Muscle layer of duodenum (tissue), 2 donors: ENCODE measurements at regions not wholly inside any gene's neighbourhood (a gene's known extent, or its start where the extent isn't known, plus 50 kb on each side); places are given as distances from the start of the nearest gene placed in this dataset.

Experiments
- H3K27ac ChIP-seq: one replicate; pipeline ENCODE4 v1.7.0; 2013; ENCODE audit warnings: mild to moderate bottlenecking, low read length
- H3K27me3 ChIP-seq: one replicate; pipeline ENCODE4 v1.7.0; 2013; ENCODE audit warnings: low read depth, mild to moderate bottlenecking, control low read depth, low read length
- H3K36me3 ChIP-seq, 2 donors: one replicate each; pipeline ENCODE4 v1.7.0; 2013; ENCODE audit warnings: low read length in 2 of 2, control low read depth in 1 of 2, mild to moderate bottlenecking in 1 of 2; ENCODE audit not compliant: insufficient read depth in 2 of 2, control insufficient read depth in 1 of 2
- H3K4me1 ChIP-seq, 2 donors: one replicate each; pipeline ENCODE4 v1.7.0; 2013; ENCODE audit warnings: low read length in 2 of 2, mild to moderate bottlenecking in 2 of 2, control low read depth in 1 of 2, moderate library complexity in 1 of 2; ENCODE audit not compliant: insufficient read depth in 2 of 2, control insufficient read depth in 1 of 2
- H3K4me3 ChIP-seq, 2 donors: one replicate each; pipeline ENCODE4 v1.7.0; 2013; ENCODE audit warnings: low read length in 2 of 2, low read depth in 1 of 2, mild to moderate bottlenecking in 1 of 2
- H3K9me3 ChIP-seq, 2 donors: one replicate each; pipeline ENCODE4 v1.7.0; 2013; ENCODE audit warnings: low read length in 2 of 2, control low read depth in 1 of 2, mild to moderate bottlenecking in 1 of 2; ENCODE audit not compliant: control insufficient read depth in 1 of 2
- donor health status: healthy.

- no peak overlapping the region for H3K4me3 ChIP-seq
- no peaks in the 10 kb centered on the region for H3K36me3 ChIP-seq
- H3K27ac ChIP-seq, result no peak overlapping the region
- peaks cover 0 to 2% of the 10 kb centered on the region in 2 donors for H3K9me3 ChIP-seq
- H3K4me1 ChIP-seq, result no peaks in the 10 kb centered on the region
- H3K27me3 ChIP-seq, result no peaks in the 10 kb centered on the region
These were observed 161.3 kb upstream of the REG3G start for GRCh38 chr2:78864205-78864604.

- no peaks in the 10 kb centered on the region for H3K27me3 ChIP-seq
These were observed 159.8 kb upstream of the REG3G start for GRCh38 chr2:78865667-78866066.

GRCh38 chr2:78870343-78870967, 155.0 kb upstream of the REG3G start:
- Histone ChIP-seq H3K27me3 (no peaks in the 10 kb centered on the region), H3K27ac (no peak overlapping the region), H3K36me3 (no peaks in the 10 kb centered on the region), H3K4me3 (no peak overlapping the region), H3K4me1 (no peaks in the 10 kb centered on the region), H3K9me3 (peaks cover 0 to 2% of the 10 kb centered on the region in 2 donors)

More at GRCh38 chr2:78865667-78866066, 159.8 kb upstream of the REG3G start:
- Histone ChIP-seq H3K36me3 (no peaks in the 10 kb centered on the region), H3K9me3 (peaks cover 0 to 2% of the 10 kb centered on the region in 2 donors), H3K4me3 (no peak overlapping the region), H3K27ac (no peak overlapping the region), H3K4me1 (no peaks in the 10 kb centered on the region)

GRCh38 chr2:78873526-78873925, 152.0 kb upstream of the REG3G start:
- H3K27ac ChIP-seq, result no peak overlapping the region
- H3K9me3 ChIP-seq, result peaks cover 0 to 2% of the 10 kb centered on the region in 2 donors
- H3K4me3 ChIP-seq, result no peak overlapping the region
- H3K36me3 ChIP-seq, result no peaks in the 10 kb centered on the region
- no peaks in the 10 kb centered on the region for H3K27me3 ChIP-seq
- no peaks in the 10 kb centered on the region for H3K4me1 ChIP-seq

- H3K4me3 ChIP-seq, result no peak overlapping the region
- H3K27me3 ChIP-seq, result no peaks in the 10 kb centered on the region
- H3K4me1 ChIP-seq, result no peaks in the 10 kb centered on the region
- no peaks in the 10 kb centered on the region for H3K36me3 ChIP-seq
- H3K27ac ChIP-seq, result no peak overlapping the region
- no peaks in the 10 kb centered on the region for H3K9me3 ChIP-seq
These were observed 149.2 kb upstream of the REG3G start for GRCh38 chr2:78876316-78876688.

GRCh38 chr2:78887446-78887845, 138.1 kb upstream of the REG3G start:
- no peak overlapping the region for H3K27ac ChIP-seq
- H3K36me3 ChIP-seq, result no peaks in the 10 kb centered on the region
- H3K4me3 ChIP-seq, result no peak overlapping the region
- H3K27me3 ChIP-seq, result no peaks in the 10 kb centered on the region
- H3K9me3 ChIP-seq, result no peaks in the 10 kb centered on the region
- H3K4me1 ChIP-seq, result no peaks in the 10 kb centered on the region

GRCh38 chr2:78890935-78891334, 134.6 kb upstream of the REG3G start:
- no peaks in the 10 kb centered on the region for H3K36me3 ChIP-seq
- no peak overlapping the region for H3K27ac ChIP-seq
- no peaks in the 10 kb centered on the region for H3K27me3 ChIP-seq
- H3K4me3 ChIP-seq, result no peak overlapping the region
- no peaks in the 10 kb centered on the region for H3K4me1 ChIP-seq
- H3K9me3 ChIP-seq, result no peaks in the 10 kb centered on the region

GRCh38 chr2:78892295-78892694, 133.2 kb upstream of the REG3G start:
- Histone ChIP-seq H3K27me3 (no peaks in the 10 kb centered on the region), H3K4me3 (no peak overlapping the region), H3K36me3 (no peaks in the 10 kb centered on the region), H3K9me3 (no peaks in the 10 kb centered on the region), H3K27ac (no peak overlapping the region), H3K4me1 (no peaks in the 10 kb centered on the region)

- H3K36me3 ChIP-seq, result no peaks in the 10 kb centered on the region
- H3K27ac ChIP-seq, result no peak overlapping the region
- no peak overlapping the region for H3K4me3 ChIP-seq
- no peaks in the 10 kb centered on the region for H3K9me3 ChIP-seq
- no peaks in the 10 kb centered on the region for H3K27me3 ChIP-seq
- no peaks in the 10 kb centered on the region for H3K4me1 ChIP-seq
These were observed 130.5 kb upstream of the REG3G start for GRCh38 chr2:78895022-78895421.

GRCh38 chr2:78896536-78896935, 129.0 kb upstream of the REG3G start:
- H3K9me3 ChIP-seq, result no peaks in the 10 kb centered on the region
- no peaks in the 10 kb centered on the region for H3K36me3 ChIP-seq
- no peaks in the 10 kb centered on the region for H3K27me3 ChIP-seq
- no peak overlapping the region for H3K27ac ChIP-seq
- no peaks in the 10 kb centered on the region for H3K4me1 ChIP-seq
- no peak overlapping the region for H3K4me3 ChIP-seq

- Histone ChIP-seq H3K27me3 (no peaks in the 10 kb centered on the region), H3K27ac (no peak overlapping the region), H3K4me1 (no peaks in the 10 kb centered on the region), H3K4me3 (no peak overlapping the region), H3K36me3 (no peaks in the 10 kb centered on the region), H3K9me3 (no peaks in the 10 kb centered on the region)
These were observed 118.4 kb upstream of the REG3G start for GRCh38 chr2:78907089-78907488.

GRCh38 chr2:78908973-78909372, 116.5 kb upstream of the REG3G start:
- Histone ChIP-seq H3K4me1 (no peaks in the 10 kb centered on the region), H3K27ac (no peak overlapping the region), H3K36me3 (no peaks in the 10 kb centered on the region), H3K27me3 (no peaks in the 10 kb centered on the region), H3K4me3 (no peak overlapping the region), H3K9me3 (no peaks in the 10 kb centered on the region)
